MM.1S (cell line): ENCODE measurements at regions not wholly inside any gene's neighbourhood (a gene's known extent, or its start where the extent isn't known, plus 50 kb on each side); places are given as distances from the start of the nearest gene placed in this dataset.

ENCODE experiments used
- EZH2 ChIP-seq: fragments of 300-600 bp; sonication (generic); optimal IDR thresholded peaks from 2 replicates; pipeline ENCODE3; 2017; ENCODE audit warnings: low read depth, mild to moderate bottlenecking, antibody characterized with exemption, low read length, mixed read lengths
- TF ChIP-seq, protein P1 (sequence below): fragments of 300-600 bp; sonication (generic); IDR thresholded peaks from 2 replicates; pipeline ENCODE4 v1.5.1; 2016; ENCODE audit warnings: antibody characterized with exemption, low read length, mixed read lengths

DNA sequence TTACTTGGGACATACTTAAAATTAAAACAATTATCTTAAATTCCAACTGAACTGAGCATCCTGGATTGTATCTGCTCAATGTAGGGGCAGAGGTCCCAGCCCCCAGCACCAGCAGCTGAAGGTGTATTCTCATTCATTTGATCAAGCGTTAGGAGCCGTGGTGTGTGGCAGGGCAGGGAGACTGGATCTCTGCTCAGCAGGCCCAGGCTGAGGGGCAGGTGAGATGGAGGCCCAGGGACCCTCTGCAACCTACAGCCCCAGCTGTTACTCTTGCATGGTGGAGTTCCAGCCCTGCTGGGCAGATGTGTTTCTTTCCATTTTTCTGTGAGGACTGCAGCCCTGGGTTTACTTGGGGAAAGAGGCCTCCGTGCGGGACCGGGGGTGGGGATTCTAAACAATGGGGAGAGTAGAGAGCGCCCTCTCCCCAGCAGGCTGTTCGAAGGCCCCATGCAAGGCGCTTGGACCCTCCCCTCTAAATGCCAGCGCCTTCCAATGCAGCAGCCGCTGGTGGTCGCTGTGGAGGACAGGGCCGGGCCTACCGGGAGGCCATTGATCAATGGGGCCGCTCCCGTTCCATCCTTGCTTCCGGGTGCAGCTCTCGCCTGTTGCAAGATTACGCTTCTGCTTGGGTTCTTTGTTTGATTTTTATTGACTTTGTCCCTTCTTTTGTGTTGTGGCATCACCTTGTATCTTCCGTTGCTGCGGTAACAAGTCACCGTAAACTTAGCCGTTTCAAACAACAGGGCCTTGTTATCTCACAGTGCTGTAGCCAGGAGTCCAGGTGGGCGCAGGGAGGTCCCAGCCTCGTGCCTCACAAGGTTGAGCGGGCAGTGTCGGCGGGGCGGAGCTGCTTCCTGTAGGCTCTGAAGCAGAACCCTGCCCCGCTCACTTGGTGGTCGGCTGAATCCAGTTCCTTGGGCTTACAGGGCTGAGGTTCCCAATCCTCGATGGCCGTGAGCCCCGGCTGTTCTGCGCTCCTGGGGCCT lies 134.8 kb upstream of the PHACTR3 start:
- TF ChIP-seq, protein P1, sequence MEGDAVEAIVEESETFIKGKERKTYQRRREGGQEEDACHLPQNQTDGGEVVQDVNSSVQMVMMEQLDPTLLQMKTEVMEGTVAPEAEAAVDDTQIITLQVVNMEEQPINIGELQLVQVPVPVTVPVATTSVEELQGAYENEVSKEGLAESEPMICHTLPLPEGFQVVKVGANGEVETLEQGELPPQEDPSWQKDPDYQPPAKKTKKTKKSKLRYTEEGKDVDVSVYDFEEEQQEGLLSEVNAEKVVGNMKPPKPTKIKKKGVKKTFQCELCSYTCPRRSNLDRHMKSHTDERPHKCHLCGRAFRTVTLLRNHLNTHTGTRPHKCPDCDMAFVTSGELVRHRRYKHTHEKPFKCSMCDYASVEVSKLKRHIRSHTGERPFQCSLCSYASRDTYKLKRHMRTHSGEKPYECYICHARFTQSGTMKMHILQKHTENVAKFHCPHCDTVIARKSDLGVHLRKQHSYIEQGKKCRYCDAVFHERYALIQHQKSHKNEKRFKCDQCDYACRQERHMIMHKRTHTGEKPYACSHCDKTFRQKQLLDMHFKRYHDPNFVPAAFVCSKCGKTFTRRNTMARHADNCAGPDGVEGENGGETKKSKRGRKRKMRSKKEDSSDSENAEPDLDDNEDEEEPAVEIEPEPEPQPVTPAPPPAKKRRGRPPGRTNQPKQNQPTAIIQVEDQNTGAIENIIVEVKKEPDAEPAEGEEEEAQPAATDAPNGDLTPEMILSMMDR = no peak
- TF ChIP-seq EZH2 = no peak
